Fibroblast of the aortic adventitia (primary cell): ENCODE measurements at regions not wholly inside any gene's neighbourhood (a gene's known extent, or its start where the extent isn't known, plus 50 kb on each side); places are given as distances from the start of the nearest gene placed in this dataset.

ENCODE experiments used
- DNase-seq: peaks from one replicate; pipeline ENCODE4 v3.0.0-alpha.2; 2010; ENCODE audit warnings: low read depth
- H3K4me3 ChIP-seq: 2 replicates; pipeline ENCODE4 v1.5.1; 2011; ENCODE audit warnings: low read depth, mild to moderate bottlenecking, control low read depth, low read length, moderate library complexity
- CTCF ChIP-seq: IDR thresholded peaks from 2 replicates; pipeline ENCODE4 v1.5.1; 2011; ENCODE audit warnings: mild to moderate bottlenecking, low read length, control low read depth, inconsistent platforms; ENCODE audit not compliant: insufficient read depth

DNA sequence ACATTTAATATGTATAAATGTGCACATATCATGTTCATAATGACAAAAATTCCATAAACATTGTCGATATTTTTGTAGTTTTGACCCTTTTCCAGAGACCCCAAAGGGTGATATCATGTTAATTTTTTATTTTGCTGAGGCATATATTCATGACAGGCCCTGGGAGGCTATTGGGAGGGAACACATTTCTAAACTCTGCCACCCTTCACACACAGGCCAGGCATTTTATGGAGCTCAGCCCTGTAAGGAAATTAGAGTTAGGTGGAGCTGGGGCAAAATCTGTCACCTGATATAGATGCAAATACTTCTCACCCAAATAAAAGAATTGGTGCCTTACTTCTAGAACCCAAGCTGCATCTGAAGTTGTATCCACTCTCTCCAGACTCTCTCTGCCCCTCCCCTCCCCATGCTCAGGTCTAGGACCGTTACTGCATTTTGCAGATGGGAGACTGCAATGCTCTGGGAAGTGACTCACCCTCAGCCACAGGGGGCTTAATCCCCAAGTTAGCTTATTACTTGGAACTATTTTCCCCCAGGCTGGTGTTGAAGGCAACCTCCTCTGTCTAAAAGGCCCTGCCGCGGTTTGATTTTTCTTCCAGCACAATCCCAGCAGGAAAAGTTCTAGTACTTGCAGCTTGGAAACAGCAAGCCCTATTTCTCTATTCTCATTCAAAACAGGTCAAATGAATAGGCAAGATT is 238.9 kb downstream of the EMP1 start:
- TF ChIP-seq CTCF = no peak
- H3K4me3 ChIP-seq = no peak overlapping the region
- DNase-seq = no peak

- no peak overlapping the region for H3K4me3 ChIP-seq
- no peak for TF ChIP-seq CTCF
- no peak for DNase-seq
Measured at GRCh38 chr12:13433768-13434167, 237.2 kb downstream of the EMP1 start.

GRCh38 chr12:13431041-13431440 is 234.5 kb downstream of the EMP1 start:
- DNase-seq = no peak
- no peak for TF ChIP-seq CTCF
- no peak overlapping the region for H3K4me3 ChIP-seq

GRCh38 chr12:13428538-13429265 is 232.2 kb downstream of the EMP1 start:
- no peak for TF ChIP-seq CTCF
- no peak overlapping the region for H3K4me3 ChIP-seq
- peak; percentile 6 for DNase-seq

DNA sequence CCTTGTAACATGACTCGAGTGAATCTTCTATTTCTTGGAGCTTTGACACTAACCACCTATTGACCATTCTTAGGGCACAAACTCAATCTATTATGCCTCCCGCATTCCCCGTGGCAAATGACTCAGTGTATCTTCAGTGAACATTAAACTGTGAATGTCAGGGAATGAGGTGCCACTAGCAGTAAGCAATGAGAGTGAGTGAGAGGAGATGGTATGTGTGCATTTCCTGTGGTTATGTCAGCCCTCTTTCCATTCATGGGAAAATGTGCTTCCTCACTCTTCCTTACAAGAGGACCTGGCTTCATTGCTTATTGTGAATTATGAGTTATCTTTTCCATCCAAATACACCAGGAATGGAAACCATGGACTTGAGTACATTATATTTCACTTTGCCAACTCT is 229.2 kb downstream of the EMP1 start:
- DNase-seq = peak; percentile 28
- H3K4me3 ChIP-seq = no peak overlapping the region
- no peak for TF ChIP-seq CTCF

DNA sequence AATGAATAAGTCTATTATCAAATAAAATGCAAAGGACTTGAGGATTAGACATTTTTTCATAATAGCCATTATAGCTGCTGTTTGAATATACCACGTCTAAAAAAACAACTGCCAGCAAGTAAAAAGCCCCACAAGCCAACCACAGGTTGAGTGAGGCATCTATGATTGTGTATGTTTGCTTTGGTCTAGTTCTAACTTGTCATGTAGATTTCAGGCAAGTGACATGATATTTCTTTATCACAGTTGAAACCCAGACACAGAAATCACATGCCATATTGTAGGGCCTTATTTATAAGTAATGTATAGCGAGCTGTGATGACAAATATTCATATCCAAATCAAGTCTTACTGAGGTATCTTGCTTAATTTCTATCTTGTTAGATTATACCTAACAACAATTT is 225.8 kb downstream of the EMP1 start:
- no peak for DNase-seq
- H3K4me3 ChIP-seq = no peak overlapping the region
- no peak for TF ChIP-seq CTCF

DNA sequence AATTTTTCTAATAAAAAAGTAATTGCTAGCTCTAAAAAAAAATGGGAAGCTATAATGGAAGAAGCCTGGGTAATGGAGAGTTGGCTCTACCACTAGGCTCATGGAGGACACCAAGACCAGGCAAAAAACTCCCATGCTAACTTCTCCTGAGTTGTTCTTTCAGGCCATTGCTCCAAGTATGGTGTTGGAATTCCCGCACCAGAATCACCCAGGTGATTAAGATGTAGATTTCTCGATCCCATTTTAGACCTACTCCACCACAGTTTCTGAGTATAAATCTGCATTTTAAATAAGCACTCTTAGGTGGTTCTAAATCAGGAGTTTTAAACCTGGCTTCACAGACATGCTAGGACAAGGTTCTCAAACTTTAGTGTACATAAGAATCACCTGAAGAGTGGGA is 221.0 kb downstream of the EMP1 start:
- no peak for TF ChIP-seq CTCF
- no peak for DNase-seq
- no peak overlapping the region for H3K4me3 ChIP-seq
